Activated naive CD8-positive, alpha-beta T cell (primary cell): ENCODE measurements at regions not wholly inside any gene's neighbourhood (a gene's known extent, or its start where the extent isn't known, plus 50 kb on each side); places are given as distances from the start of the nearest gene placed in this dataset.

Source experiments
- H3K27ac Mint-ChIP-seq: one replicate; pipeline ENCODE4 v1.8.0; 2021; ENCODE audit warnings: mixed read lengths
- H3K27me3 Mint-ChIP-seq: one replicate; pipeline ENCODE4 v1.8.0; 2021; ENCODE audit warnings: mixed read lengths
- H3K36me3 Mint-ChIP-seq: one replicate; pipeline ENCODE4 v1.8.0; 2021; ENCODE audit warnings: mixed read lengths
- H3K4me1 Mint-ChIP-seq: one replicate; pipeline ENCODE4 v1.8.0; 2021; ENCODE audit warnings: low read depth, mixed read lengths
- H3K4me3 Mint-ChIP-seq: one replicate; pipeline ENCODE4 v1.8.0; 2021; ENCODE audit warnings: mild to moderate bottlenecking, mixed read lengths
- H3K9me3 Mint-ChIP-seq: one replicate; pipeline ENCODE4 v1.8.0; 2021; ENCODE audit warnings: low read depth, mixed read lengths

DNA sequence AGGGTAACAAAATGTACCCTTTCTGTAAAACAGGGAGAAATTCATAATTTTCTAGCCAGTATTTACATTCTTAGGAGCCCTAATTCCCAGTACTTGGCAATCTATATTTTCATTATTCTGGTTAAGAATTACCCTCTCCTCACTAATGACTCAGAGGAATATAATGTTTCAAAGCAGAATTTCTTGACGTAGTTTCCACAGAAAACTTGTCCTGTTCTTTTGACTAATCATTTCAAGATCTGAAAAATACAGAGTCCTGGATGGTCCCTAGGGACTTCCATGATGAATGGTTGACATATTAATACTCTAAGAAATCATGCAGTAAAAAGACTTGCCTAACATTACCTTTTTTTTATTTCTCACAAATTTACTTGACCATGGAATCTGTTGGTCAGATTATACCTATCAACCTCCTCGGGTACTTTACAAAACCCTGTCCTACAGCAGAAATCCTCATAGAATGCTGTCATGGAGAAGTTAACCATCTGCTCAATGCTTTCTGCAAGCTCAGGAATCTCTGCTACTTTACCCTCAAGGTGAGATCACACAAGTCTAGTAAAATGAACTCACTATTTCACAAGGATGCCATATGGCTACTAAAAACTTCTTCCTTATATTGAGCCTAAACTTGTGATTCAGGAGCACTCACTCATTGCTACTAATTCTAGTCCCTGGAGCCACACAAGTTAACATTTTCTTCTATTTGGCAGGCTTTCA lies 202.1 kb upstream of the CNR1 start:
- Mint-ChIP-seq H3K27ac (no peak overlapping the region), H3K27me3 (peaks cover 6% of the 10 kb centered on the region), H3K4me1 (no peaks in the 10 kb centered on the region), H3K36me3 (no peaks in the 10 kb centered on the region), H3K4me3 (no peak overlapping the region), H3K9me3 (no peaks in the 10 kb centered on the region)

DNA sequence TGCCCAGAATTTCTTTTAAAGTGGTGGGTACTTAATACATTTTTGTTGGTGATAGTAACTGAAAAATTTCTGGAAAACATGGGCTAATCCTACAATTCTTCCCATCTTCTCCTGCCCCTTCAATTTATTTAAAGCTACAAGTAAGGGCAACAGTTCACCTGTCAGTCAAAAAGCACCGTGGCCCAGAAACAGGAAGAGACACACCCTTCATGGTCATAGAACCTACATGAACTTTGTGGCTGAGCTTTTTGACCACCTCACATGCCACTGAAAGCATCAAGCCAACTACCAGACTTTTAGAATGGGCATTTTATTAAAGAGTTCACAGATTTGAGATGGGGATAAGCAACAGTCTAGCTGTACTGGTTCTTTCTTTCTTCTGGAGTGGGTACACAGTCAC lies 201.1 kb upstream of the CNR1 start:
- Mint-ChIP-seq H3K27me3 (peaks cover 6% of the 10 kb centered on the region), H3K4me1 (no peaks in the 10 kb centered on the region), H3K4me3 (no peak overlapping the region), H3K9me3 (no peaks in the 10 kb centered on the region), H3K36me3 (no peaks in the 10 kb centered on the region), H3K27ac (no peak overlapping the region)

DNA sequence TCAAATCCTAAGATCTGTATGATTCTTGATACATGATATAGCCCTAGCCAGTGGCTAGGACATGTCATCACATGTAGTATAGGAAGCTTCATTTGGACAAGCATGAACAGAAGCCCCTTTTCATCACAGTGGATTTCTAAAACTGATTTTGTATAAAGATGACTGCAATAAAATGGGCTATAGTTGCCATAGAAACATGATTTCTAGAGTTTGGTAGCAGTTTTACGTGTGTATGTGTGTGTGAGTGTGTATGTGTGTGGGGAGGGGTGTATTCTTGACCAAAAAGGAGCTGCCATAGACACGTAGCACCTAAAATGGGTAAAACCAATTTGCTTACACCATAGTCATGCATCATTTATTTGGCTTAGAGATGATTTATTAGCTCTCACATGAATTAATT lies 200.5 kb upstream of the CNR1 start:
- Mint-ChIP-seq H3K27me3 (peaks cover 6% of the 10 kb centered on the region), H3K4me1 (no peaks in the 10 kb centered on the region), H3K4me3 (no peak overlapping the region), H3K27ac (no peak overlapping the region), H3K36me3 (no peaks in the 10 kb centered on the region), H3K9me3 (no peaks in the 10 kb centered on the region)

DNA sequence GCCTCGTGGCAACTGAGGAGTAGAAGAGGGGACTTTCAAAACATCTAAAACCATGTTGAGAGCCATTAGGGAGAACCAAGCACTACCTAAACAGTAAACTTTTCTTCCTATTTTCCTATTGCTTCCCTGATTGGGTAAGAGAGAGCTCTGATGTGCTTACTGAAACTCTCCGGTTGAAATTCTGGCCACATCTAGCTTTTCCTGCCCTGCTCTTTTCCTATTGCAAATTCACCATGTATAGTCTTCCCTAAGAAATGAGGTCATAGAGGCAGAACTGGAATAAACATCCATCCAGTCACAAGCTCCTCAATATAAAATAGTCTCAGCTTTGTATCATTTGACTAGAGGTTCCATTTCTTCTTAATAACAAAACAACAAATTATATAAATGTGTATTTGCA lies 199.5 kb upstream of the CNR1 start:
- Mint-ChIP-seq H3K27ac (no peak overlapping the region), H3K9me3 (no peaks in the 10 kb centered on the region), H3K4me3 (no peak overlapping the region), H3K27me3 (peaks cover 9% of the 10 kb centered on the region), H3K4me1 (no peaks in the 10 kb centered on the region), H3K36me3 (no peaks in the 10 kb centered on the region)

DNA sequence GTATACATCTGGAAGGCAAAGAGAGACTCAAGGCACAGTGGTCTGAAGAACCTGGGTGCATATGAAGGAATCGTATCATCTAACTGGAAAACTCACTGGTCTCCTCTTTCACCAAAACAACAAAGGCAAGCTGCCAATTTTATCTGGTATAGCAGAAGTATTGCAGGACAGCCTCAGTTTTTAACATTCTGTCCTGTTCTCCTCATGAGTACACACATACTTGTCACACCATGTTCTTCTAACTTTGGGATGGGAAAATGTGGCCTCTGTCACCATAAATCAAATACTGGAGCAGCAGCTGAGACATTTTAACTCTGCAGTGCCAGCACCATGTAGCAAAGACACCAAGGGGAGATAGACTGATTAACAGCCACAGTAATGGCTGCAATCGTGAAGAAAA lies 199.1 kb upstream of the CNR1 start:
- H3K27me3 Mint-ChIP-seq, result peaks cover 9% of the 10 kb centered on the region
- no peaks in the 10 kb centered on the region for H3K9me3 Mint-ChIP-seq
- no peaks in the 10 kb centered on the region for H3K36me3 Mint-ChIP-seq
- no peaks in the 10 kb centered on the region for H3K4me1 Mint-ChIP-seq
- no peak overlapping the region for H3K4me3 Mint-ChIP-seq
- H3K27ac Mint-ChIP-seq, result no peak overlapping the region

DNA sequence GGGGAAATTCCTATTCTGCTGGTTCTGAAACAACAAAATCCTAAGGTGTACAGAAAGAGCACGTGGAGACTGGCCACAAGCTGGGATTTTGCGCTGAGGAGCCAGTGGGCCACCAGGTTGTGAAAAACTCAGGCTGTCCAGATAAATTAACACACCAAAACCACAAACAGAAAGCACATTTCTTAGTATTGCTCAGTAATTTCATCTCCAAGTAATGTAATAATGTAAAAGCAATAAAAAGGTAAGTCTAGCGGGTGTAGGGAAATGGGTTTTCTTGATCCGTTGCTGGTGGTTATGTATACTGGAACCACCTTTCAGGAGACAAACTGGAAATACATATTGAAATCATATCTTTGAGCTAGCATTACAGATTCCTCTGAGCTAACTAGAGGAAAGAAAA lies 195.6 kb upstream of the CNR1 start:
- no peaks in the 10 kb centered on the region for H3K9me3 Mint-ChIP-seq
- H3K36me3 Mint-ChIP-seq, result no peaks in the 10 kb centered on the region
- no peak overlapping the region for H3K27ac Mint-ChIP-seq
- H3K4me3 Mint-ChIP-seq, result no peak overlapping the region
- H3K4me1 Mint-ChIP-seq, result no peaks in the 10 kb centered on the region
- peaks cover 2% of the 10 kb centered on the region for H3K27me3 Mint-ChIP-seq

DNA sequence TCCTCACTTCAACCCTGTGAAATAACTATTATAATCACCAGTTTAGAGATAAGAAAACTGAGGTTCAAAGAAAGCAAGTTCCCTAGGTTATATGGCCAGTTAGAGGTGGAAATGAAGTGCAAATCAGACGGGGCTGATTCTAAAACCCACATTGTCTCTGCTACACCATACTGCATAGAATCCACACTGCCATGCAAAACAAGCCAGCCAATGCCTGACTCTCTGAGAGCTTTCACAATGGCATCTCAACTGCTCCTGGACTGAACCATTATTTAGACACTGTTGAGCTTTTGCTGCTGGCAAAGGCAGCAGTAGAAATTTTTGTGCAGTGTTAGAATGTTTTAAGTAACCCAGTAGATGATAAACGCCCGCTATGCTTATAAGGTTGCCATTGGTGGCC lies 195.2 kb upstream of the CNR1 start:
- H3K36me3 Mint-ChIP-seq, result no peaks in the 10 kb centered on the region
- peaks cover 2% of the 10 kb centered on the region for H3K27me3 Mint-ChIP-seq
- no peaks in the 10 kb centered on the region for H3K9me3 Mint-ChIP-seq
- no peak overlapping the region for H3K4me3 Mint-ChIP-seq
- H3K27ac Mint-ChIP-seq, result no peak overlapping the region
- no peaks in the 10 kb centered on the region for H3K4me1 Mint-ChIP-seq

DNA sequence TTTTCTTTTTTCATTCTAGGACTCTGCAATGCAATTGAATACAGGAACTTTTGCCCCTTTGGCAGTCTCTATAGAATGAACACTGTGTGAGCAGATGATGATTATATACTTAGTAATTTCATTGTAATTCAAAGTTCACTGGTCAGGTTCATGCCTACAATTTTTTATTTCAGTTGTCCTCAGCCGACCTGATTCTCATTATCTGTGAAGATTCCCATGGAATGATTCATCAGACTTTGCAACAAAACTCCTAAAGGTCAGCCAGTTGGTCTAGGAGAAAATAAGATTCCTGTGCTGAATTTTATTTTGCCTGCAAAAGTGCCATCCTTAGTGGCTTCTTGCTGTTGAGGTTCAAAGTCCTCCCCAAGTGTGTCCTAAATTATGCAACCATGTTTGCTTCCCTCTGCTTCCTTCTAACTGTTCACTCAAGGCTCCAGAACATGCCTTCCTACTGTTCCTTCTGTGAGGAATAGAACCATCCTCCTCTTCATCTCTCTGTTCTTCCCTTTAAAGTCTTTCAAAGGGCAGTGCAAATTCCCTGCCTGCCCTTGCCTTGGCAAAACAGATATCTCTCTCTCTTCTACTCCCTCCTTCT lies 194.2 kb upstream of the CNR1 start:
- H3K27me3 Mint-ChIP-seq, result peaks cover 2% of the 10 kb centered on the region
- H3K4me3 Mint-ChIP-seq, result no peak overlapping the region

DNA sequence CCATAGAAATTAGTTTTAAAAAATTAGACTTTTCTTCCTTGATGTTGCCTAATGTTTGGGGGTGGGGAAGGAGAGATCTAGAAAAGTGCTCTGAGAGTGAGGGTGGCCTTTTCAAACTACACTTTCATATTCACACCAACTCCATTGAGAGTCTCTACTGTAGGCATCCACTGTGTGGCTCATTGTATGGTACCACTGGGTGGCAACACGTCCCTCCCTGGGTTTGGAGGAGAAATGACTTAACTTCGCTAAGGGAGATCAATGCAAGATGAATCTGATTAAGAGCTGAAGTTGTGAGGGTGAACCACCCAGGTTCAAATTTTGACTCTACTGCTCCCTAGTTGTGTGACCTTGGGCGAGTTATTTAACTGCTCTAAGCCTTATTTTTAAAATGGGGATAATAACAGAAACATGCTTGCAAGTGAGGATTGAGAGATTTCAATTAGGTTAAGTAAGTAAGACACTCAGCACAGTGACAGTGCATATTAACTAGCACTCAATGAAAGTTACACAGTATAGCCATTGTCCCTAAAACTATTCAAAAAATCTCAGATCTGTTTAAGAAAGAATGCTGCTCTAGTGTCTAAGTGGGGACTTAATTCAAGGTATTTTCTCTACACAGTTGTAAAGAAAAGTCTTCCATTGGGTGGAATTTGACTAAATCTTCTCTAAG lies 193.5 kb upstream of the CNR1 start:
- H3K4me3 Mint-ChIP-seq, result no peak overlapping the region
- no peaks in the 10 kb centered on the region for H3K4me1 Mint-ChIP-seq
- H3K36me3 Mint-ChIP-seq, result no peaks in the 10 kb centered on the region
- H3K27me3 Mint-ChIP-seq, result peaks cover 2% of the 10 kb centered on the region
- no peaks in the 10 kb centered on the region for H3K9me3 Mint-ChIP-seq
- no peak overlapping the region for H3K27ac Mint-ChIP-seq

More for the DNA sequence above, 194.2 kb upstream of the CNR1 start:
- Mint-ChIP-seq H3K4me1 (no peaks in the 10 kb centered on the region), H3K36me3 (no peaks in the 10 kb centered on the region), H3K27ac (no peak overlapping the region), H3K9me3 (no peaks in the 10 kb centered on the region)

DNA sequence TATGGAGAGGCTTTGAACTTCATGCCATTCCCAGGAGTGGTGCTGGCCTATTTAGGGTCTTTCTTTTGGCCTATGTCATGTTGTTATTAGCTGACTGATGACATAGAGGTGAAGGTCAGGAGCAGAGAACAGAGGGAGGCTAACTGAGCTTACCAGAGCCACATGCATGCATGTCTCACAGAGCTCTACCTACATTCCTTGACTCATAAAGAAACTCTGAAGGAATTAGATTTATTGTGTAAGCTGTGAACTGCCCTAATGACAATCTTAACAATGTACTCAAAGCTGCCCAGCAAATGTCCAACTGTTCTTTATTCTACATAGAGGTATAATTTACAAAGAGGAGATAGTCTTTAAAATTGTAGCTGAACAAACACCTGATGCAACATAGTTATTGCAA lies 192.7 kb upstream of the CNR1 start:
- Mint-ChIP-seq H3K27ac (no peak overlapping the region), H3K36me3 (no peaks in the 10 kb centered on the region)

DNA sequence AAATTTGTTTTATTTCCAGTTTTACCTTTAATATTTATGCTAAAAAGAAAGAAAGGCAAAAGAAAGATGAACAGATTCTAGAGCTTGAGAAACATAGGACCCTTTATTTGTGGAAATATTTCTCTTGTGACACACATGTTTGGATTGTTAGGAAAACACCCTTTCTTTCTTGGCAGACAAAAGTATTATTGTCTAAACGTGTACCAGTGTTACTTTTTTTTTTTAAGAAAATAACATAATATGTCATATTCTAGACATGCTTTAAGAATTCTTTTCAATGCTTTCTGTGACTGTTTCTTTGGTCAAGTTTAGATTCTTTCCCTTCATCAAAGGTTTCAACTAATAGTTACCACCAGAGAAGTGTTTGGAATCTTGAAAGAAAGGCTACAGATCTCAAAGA lies 183.4 kb upstream of the CNR1 start:
- H3K27ac Mint-ChIP-seq, result no peak overlapping the region
- H3K9me3 Mint-ChIP-seq, result no peaks in the 10 kb centered on the region
- H3K4me1 Mint-ChIP-seq, result no peaks in the 10 kb centered on the region
- H3K4me3 Mint-ChIP-seq, result no peak overlapping the region
- H3K27me3 Mint-ChIP-seq, result peaks cover 5% of the 10 kb centered on the region
- no peaks in the 10 kb centered on the region for H3K36me3 Mint-ChIP-seq

More for the DNA sequence above, 192.7 kb upstream of the CNR1 start:
- no peak overlapping the region for H3K4me3 Mint-ChIP-seq
- peaks cover 2% of the 10 kb centered on the region for H3K27me3 Mint-ChIP-seq
- H3K9me3 Mint-ChIP-seq, result no peaks in the 10 kb centered on the region
- no peaks in the 10 kb centered on the region for H3K4me1 Mint-ChIP-seq

DNA sequence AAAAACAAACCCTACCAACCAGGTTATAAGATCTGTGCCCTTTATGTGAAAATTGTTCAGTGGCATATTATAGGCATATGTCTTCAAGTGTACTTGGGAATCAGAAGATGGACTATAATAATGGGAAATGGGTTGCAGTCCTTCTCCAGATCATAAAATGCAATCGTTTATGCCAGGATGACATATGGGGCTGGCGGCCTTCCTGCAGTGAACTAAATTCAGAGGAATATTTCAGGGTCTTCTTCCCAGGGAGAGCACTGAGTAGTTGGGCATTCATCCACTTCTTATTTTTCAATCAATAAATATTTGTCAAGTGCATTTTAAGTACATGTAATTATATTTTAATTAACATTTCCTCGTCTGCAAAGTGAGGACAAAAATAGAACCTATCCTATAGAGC lies 176.2 kb upstream of the CNR1 start:
- H3K27me3 Mint-ChIP-seq, result peaks cover 3% of the 10 kb centered on the region
- no peak overlapping the region for H3K27ac Mint-ChIP-seq
- no peaks in the 10 kb centered on the region for H3K9me3 Mint-ChIP-seq
- H3K4me3 Mint-ChIP-seq, result no peak overlapping the region
- no peaks in the 10 kb centered on the region for H3K36me3 Mint-ChIP-seq
- no peaks in the 10 kb centered on the region for H3K4me1 Mint-ChIP-seq

DNA sequence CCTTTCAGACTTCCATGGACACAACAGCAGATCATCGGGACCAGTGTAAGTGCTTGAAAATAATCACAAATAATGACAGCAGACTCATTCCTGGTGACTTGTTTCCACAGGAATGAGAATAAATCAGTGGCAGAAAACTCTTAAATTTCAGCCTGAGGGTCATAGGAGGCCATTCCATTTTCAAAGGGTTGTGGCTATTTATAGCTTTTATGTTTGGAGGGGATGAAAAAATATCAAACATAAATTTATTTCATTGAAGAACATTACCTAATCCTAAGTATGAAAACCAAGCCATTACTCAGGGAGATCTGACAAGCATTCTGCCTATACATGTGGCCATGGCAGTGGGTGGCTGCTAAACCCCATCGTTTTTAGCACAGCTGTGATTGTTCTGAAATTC lies 173.6 kb upstream of the CNR1 start:
- H3K27me3 Mint-ChIP-seq, result no peaks in the 10 kb centered on the region
- no peaks in the 10 kb centered on the region for H3K36me3 Mint-ChIP-seq
- H3K4me3 Mint-ChIP-seq, result no peak overlapping the region
- H3K27ac Mint-ChIP-seq, result no peak overlapping the region
- H3K4me1 Mint-ChIP-seq, result no peaks in the 10 kb centered on the region
- peaks cover 3% of the 10 kb centered on the region for H3K9me3 Mint-ChIP-seq

DNA sequence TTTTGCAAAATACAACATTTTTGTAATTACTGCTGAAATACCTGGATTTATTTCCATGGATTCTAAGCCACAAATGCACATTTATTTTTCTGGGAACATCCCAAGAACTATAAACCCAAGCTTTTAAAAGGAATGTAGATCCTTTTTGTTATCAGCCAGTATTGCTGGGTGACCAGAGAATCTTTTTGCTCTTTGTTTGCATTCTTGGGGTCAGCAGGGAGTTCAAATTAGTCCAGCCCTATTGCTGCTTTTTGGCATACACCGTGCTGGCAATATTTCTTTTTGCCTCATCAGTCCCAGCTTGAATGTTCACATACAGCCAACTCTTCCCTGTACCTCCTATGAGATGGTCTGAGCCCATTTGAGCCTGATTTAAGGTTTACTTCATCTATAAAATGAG lies 155.2 kb upstream of the CNR1 start:
- Mint-ChIP-seq H3K27me3 (peaks cover 2% of the 10 kb centered on the region), H3K4me1 (no peaks in the 10 kb centered on the region), H3K36me3 (no peaks in the 10 kb centered on the region), H3K27ac (no peak overlapping the region), H3K9me3 (no peaks in the 10 kb centered on the region), H3K4me3 (no peak overlapping the region)

DNA sequence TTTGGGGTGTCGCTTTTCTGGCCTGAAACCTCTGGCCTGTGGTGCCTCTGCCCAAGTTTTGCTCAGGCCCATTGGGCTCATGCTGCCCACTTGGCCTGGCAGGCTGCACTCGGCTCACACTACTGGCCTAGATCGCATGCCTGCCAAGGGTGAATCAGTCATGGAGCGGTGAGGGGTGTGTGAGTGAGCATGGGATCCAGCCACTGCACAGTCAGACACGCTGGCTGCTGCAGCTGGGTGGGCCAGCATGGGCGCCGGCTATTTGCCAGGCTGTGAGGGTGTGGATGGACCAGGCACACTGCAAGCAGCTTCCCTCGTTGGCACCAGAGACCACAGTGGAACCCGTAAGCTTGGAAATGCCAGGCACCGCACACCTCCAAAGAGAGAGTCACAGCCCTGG lies 145.4 kb upstream of the CNR1 start:
- Mint-ChIP-seq H3K4me3 (no peak overlapping the region), H3K27me3 (no peaks in the 10 kb centered on the region), H3K4me1 (no peaks in the 10 kb centered on the region), H3K27ac (no peak overlapping the region), H3K36me3 (no peaks in the 10 kb centered on the region), H3K9me3 (peaks cover 4% of the 10 kb centered on the region)

DNA sequence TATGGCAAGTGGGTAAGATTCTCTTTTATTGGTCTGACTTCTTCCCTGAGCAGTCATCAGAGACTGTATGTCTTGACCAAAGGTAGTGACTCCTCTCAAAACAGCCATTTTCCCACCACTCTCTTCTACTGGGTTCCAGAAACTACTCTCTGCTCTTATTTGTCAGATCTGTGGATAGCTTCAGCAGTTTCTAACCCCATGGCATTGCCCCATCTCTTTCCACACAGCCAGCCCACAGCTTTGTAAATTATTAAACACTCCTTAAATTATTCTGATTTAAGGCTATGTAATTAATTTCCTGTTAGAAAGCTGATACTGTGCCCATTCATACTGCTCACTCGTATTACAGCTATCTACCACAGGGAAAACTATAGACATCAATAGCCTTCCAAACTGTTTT lies 138.4 kb upstream of the CNR1 start:
- no peaks in the 10 kb centered on the region for H3K36me3 Mint-ChIP-seq
- peaks cover 2% of the 10 kb centered on the region for H3K27me3 Mint-ChIP-seq
- peaks cover 4% of the 10 kb centered on the region for H3K9me3 Mint-ChIP-seq
- H3K4me1 Mint-ChIP-seq, result no peaks in the 10 kb centered on the region
- H3K4me3 Mint-ChIP-seq, result no peak overlapping the region
- H3K27ac Mint-ChIP-seq, result no peak overlapping the region
